Coronary artery (tissue), 2 donors: ENCODE measurements at regions not wholly inside any gene's neighbourhood (a gene's known extent, or its start where the extent isn't known, plus 50 kb on each side); places are given as distances from the start of the nearest gene placed in this dataset.
"Not testable (repeated sequence)": the region's sequence is repeated elsewhere in the genome, so short reads cannot be mapped to it uniquely, and the experiment has no call there.

Experiments used
- DNase-seq: peaks from one replicate; pipeline ENCODE4 v3.0.0-alpha.2; 2017; ENCODE audit warnings: low spot score
- H3K27ac ChIP-seq, 2 donors: fragments of 200-600 bp; sonication (generic); one replicate each; pipeline ENCODE4 v1.5.1; 2016 to 2019
- H3K4me3 ChIP-seq: fragments of 200-600 bp; sonication (generic); 2 replicates; pipeline ENCODE4 v1.5.1; 2016; ENCODE audit warnings: mild to moderate bottlenecking, moderate library complexity
- CTCF ChIP-seq: fragments of 200-600 bp; sonication (generic); IDR thresholded peaks from one replicate; pipeline ENCODE4 v1.5.1; 2019; ENCODE audit warnings: antibody characterized with exemption

DNA sequence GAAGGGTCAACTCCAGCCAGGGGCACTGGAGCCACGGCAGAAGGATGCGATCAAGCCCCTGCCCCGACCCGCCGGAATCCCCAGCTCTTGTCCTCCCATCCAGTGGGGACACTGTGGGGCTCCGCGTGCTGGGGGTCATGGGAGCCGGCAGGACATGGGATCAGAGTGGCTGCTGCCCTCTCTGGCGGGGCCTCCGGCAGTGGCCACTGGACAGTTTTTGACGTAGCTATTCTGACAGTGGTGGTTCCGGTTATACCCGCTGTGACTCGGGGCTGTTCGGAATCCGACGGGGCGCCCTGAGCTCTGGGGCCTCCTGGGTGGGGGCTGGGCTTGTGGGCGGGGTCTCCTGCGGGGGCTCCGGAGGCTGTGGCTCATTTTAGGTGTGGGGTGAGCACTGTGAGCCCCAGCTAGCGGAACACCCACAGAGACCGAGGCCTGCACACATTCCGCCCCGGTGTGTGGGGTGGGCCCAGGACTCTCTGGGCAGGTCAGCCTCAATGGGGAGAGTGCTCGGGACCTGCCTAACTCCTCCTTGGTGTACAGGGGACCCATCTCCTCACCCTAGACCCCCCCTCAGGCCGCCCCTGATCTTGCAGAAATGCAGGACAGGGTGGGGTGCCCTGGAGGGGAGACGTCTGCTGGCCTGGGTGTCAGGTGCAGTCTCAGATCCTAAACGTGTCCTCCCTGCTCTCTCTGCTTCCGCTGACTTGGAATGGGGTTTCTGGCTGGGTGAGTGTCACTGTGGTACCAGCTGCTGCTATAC is 374.2 kb downstream of the TMEM121 start:
- no peak for TF ChIP-seq CTCF
- Histone ChIP-seq H3K4me3 (no peak overlapping the region), H3K27ac (no peak overlapping the region)
- no peak for DNase-seq

GRCh38 chr14:105901226-105901625 is 374.8 kb downstream of the TMEM121 start:
- Histone ChIP-seq H3K27ac (no peak overlapping the region), H3K4me3 (no peak overlapping the region)
- no peak for TF ChIP-seq CTCF
- DNase-seq: no peak

DNA sequence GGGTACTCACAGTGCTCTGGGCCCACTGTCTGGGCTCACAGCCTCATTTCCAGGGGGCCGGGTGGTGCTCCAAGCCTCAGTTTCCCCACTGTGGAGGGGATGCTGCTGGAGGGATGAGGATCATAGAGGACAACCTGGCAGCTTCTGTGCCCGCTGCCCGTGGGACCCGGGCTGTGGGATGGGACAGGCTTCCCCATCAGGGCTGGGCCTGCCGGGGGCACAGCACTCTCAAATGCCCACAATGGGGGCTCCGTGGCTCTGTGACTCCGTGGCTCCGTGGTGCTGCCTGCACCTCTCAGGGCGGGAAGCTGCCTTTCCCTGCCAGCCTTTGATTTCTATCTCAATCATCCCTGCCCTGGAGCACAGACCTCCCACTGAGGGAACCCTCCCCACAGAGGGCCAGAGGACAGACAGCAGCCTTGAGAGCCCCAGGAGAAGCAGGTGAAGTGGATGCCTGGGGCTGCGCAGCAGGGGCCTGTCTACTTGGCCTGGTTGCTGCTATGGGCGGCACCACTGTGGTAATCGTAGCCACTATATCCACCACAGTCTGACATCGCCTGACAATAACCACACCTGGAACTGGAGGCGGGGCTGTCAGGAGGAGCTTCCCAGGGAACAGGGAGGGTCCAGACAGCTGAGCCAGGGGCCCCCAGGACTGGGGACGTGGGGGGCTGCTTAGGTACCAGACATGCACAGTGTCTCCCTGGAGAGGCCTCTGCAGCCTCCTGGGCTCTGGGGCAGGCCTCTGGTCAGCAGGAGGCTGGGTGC is 375.9 kb downstream of the TMEM121 start:
- DNase-seq: no peak
- TF ChIP-seq CTCF: no peak
- no peak overlapping the region for H3K4me3 ChIP-seq
- H3K27ac ChIP-seq: no peak overlapping the region

DNA sequence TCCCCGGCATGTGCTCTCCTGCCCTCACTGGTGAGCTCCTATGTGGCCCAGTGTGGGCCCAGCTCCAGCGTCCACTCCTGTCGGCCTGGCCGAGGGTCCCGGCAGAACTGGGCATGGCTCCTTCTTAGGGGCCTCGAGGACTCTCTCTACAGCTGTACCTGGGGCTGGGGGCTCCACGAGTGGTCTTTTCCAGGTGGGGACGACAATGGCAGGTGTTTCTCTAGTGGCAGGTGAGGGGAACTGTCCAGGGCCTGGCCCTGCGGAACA is 376.4 kb downstream of the TMEM121 start:
- not testable (repeated sequence) for DNase-seq, H3K4me3 ChIP-seq, H3K27ac ChIP-seq

DNA sequence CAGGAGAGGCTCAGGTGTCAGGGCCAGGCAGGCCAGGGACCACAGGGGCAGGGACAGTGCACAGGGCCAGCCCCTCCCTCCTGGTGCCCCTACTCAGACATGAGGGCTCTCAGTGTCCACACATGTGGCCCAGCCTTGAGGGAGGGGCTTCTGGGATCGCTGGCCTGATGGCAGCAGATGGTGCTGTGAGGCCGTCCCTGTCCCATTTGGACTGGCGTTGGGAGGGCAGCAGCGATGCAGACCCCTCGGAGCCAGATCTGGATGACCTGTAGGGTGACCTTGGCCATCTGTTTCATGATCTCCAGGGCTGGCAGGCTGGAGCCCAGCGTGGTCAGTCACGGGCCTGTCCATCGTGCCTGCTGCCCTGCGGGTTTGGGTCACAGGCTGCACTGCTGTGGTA is 377.6 kb downstream of the TMEM121 start:
- no peak for TF ChIP-seq CTCF
- Histone ChIP-seq H3K27ac (no peak overlapping the region), H3K4me3 (no peak overlapping the region)
- DNase-seq: no peak

GRCh38 chr14:105904379-105904778 is 378.0 kb downstream of the TMEM121 start:
- Histone ChIP-seq H3K27ac (no peak overlapping the region), H3K4me3 (no peak overlapping the region)
- no peak for TF ChIP-seq CTCF
- no peak for DNase-seq

DNA sequence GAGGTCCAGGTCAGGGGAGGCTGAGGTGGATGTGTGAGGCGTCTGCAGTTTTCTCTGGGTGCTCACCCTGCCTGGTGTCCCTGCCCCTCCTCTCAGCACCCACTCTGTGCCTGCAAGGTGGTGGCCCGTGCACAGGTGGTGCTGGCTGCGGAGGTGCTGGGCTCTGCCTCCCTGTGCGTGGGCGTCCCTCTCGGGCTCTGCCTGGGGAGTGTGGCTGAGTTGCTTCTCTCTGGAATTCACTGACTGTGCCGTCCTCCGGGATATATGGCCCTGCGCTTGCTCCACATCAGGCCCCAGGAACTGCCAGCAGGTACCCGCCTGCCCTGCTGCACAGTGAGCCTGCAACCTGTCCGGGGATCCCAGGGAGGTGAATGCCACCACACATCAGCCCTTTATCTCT is 379.1 kb downstream of the TMEM121 start:
- TF ChIP-seq CTCF: no peak
- H3K4me3 ChIP-seq: no peak overlapping the region
- DNase-seq: no peak
- H3K27ac ChIP-seq: no peak overlapping the region
